ENCODE measurements at regions not wholly inside any gene's neighbourhood (a gene's known extent, or its start where the extent isn't known, plus 50 kb on each side); places are given as distances from the start of the nearest gene placed in this dataset.

DNA sequence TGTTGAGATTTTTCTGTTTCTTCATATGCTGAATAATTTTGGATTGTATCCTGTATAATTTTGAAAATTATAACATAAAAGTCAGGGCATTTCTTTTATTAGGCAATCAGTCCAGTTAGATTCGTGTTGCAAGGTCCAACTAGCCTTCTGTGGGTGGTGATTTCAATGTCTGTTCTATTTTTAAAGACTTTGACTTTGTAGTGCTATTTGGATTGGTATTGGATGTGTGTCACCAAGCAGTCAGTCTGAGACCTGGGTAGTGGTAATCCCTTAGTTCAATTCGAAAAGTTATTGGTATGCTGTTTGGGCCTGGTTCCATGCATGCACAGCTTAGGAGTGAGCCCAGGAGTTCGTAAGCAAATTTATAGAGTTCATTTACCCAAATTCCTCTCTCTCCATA lies 82.2 kb downstream of the EPDR1 start:
- no peak for DNase-seq

- DNase-seq, result no peak
These were observed 86.1 kb downstream of the EPDR1 start for GRCh38 chr7:38006559-38006958.

- no peak for DNase-seq
These were observed 86.7 kb downstream of the EPDR1 start for GRCh38 chr7:38007096-38007495.

DNA sequence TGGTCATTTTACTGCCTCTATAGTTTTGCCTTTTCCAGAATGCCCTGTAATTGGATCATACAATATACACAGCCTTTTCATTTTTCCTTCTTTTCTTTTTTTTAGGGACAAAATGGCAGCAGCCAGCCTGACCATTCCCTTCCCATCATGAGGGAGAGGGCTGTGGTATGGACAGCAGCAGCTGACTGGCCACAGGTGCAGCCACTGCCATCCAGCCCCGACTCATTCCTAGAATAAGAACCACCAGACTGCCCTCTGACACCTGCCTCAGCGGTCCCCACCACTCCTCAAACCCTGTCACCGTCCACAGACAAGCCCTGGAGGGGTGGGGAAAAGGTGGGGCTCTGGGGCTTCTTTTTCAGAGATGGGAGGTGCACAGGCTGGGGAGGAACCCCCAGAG lies 92.8 kb downstream of the EPDR1 start:
- DNase-seq, result no peak

- DNase-seq, result no peak
These were observed 96.1 kb downstream of the EPDR1 start for GRCh38 chr7:38016567-38016966.

DNA sequence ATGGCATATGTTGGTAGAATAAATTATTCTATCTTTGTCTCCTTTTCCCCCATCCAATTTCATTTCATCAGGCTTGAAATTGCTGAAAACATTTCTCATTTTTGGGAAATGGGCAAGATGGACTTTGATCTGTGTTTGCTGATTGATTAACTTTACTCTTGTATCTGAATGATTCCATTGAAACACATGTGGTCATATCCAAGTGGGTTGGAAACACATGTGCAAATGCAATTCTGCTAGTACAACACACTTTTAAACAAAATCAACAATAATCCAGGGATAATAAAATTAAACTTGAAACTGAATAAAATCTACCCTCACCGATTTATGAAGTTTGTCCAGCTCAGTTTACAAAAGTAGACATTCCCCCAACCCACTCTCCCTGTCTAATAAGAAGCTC lies 96.9 kb downstream of the EPDR1 start:
- no peak for DNase-seq

- no peak for DNase-seq
These were observed 99.8 kb downstream of the EPDR1 start for GRCh38 chr7:38020121-38020785.

DNA sequence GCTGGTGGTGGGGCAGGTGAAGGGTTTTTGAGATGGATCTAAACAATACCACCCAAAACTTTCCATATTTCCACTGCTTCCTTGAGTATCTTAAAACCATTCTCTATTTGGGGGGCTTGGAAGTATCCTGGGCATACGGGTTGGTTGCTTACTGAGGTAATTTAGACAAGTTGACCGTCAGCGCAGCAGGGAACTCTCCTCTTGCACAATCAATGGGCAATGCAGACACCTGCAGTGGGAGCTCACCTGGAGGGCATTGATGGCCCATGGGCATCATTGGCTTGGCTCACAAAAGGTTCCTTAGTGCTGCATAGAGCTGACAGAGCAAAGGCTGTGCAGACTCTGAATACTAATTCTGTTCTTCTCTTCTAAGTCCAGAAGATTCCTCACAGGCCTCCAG lies 101.5 kb downstream of the EPDR1 start:
- no peak for DNase-seq

GRCh38 chr7:38025815-38026214 lies 105.4 kb downstream of the EPDR1 start:
- DNase-seq, result no peak

DNA sequence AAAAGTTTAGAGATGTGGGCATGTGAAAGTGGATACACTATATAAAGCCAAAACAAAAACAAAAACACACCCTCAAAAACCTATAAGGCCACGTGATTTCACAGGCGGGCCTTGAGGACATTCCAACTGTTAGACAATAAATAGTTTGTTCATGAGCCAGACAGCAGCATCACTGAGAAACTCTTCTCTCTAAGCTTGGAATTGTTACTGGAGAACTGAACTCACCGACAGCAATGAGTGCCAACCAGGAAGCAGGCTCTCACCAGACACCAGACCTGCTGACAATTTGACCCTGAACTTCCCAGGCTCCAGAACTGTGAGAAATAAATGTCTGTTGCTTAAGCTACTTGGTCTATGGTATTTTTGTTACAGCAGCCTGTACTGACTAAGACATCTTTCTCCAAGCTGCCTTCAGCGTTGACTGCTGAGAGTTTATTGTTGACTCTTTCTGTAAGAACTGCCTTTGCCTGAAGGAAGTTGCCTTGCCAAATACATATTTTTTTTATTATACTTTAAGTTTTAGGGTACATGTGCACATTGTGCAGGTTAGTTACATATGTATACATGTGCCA lies 107.5 kb downstream of the EPDR1 start:
- DNase-seq, result no peak

DNA sequence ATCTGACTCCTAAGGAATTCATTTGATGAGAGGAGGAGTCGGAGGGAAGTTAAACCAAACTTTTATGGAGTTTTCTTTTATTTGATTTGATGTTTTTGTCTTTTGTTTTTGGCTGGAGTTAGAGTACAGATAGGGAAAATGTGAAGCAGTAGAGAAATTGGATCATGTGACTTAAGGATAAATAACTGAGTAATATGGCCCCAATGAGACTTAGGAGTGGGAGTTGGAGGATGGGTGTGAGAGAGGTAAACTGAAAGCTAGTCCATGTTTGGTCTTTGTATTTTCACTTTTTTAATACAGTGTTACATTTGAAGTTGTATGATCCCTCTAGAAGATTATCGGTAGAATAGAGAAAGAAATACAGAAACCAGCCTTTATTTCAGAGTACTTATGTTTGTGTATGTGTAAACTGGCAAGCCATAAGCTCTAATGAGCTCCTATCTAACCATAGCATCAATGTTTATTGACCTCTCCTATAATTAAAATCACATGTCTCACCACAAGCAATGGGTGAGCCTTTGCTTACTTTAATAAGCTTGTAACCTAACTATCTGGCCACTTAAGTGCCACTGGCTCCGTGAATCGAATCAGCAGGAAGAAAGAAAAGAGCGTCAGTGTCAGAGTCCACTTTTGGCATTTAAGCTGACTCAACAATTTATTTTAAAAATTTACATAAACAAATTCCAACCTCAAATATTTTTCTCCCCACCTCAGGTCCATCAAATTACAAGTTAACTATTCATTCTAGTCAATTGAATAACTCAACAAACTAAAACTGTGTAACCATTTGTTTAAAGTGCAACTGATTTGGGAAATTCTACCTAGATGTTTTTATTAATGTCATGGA lies 113.8 kb downstream of the EPDR1 start:
- DNase-seq, result no peak

- no peak for DNase-seq
These were observed 120.4 kb downstream of the EPDR1 start for GRCh38 chr7:38040831-38041230.

GRCh38 chr7:38049679-38050078 lies 128.4 kb upstream of the STARD3NL start:
- no peak for DNase-seq

GRCh38 chr7:38051311-38051710 lies 126.7 kb upstream of the STARD3NL start:
- no peak for DNase-seq

GRCh38 chr7:38051786-38052185 lies 126.3 kb upstream of the STARD3NL start:
- DNase-seq, result no peak

GRCh38 chr7:38052786-38053185 lies 125.3 kb upstream of the STARD3NL start:
- DNase-seq, result no peak

- DNase-seq, result no peak
These were observed 123.8 kb upstream of the STARD3NL start for GRCh38 chr7:38054199-38054598.

- DNase-seq, result no peak
These were observed 120.2 kb upstream of the STARD3NL start for GRCh38 chr7:38057829-38058228.

- DNase-seq, result no peak
These were observed 117.9 kb upstream of the STARD3NL start for GRCh38 chr7:38060116-38060515.

DNA sequence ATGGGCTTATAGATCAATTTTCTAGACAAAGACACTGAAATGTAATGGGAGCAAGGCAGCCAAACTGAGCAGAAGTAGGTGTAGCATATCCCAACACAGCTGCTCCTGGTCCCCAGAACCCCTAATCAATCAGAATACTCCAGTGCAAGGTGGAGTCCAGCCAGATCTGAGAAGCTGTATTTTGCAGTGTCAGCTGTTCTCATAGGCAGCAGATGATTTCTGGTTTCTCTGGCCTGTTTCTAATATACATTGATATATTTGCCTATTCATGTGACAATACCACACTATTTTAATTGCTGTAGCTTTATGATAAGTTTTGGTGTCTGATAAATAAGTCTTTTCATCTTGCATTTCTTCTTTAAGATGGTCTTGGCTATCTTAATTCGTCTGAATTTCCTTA lies 117.4 kb upstream of the STARD3NL start:
- no peak for DNase-seq

DNA sequence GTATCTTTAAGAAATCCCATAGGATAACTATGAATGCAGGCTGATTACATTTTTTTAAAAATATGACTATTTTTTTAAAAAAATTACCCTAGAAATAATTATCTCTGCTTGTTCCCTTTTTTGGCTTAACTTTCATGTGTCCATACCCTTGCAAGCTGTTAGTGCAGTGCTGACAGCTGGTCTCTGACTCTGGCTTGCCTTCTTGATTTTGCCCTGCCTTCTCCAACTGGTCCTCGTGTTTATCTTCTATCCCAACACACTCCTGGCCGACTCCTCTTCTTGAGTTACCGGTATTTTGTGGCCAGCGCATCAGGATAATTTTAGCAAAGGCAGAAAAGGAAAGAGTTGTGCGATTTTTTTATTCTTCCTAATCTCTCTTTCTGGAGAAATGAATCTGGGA lies 111.7 kb upstream of the STARD3NL start:
- DNase-seq, result no peak

DNA sequence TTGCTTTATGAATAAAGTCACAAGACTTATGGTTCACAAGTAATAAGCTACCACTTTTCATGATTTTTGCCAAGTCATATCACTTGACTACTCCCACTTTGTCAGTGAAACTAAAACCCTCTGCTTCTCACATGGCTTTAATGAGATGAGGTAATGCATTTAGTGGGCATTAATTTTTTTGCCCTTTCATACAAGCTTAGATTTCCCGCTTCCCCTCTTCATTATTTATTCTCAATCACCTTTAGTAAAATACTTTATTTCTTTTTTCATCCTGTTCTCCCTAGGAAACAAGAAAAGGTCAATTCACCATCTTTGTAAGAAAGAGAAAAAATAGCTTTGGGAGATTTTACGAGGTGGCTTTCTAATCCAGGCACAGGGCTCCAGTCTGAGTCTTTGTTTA lies 109.6 kb upstream of the STARD3NL start:
- DNase-seq, result no peak

GRCh38 chr7:38069052-38069451 lies 109.0 kb upstream of the STARD3NL start:
- DNase-seq, result no peak

- peak in 1 of 2 donors; percentile 13 for DNase-seq
These were observed 107.3 kb upstream of the STARD3NL start for GRCh38 chr7:38070718-38071117.

Data from hippocampal formation (tissue), 2 donors.